ENCODE measurements at regions not wholly inside any gene's neighbourhood (a gene's known extent, or its start where the extent isn't known, plus 50 kb on each side); places are given as distances from the start of the nearest gene placed in this dataset.

DNA sequence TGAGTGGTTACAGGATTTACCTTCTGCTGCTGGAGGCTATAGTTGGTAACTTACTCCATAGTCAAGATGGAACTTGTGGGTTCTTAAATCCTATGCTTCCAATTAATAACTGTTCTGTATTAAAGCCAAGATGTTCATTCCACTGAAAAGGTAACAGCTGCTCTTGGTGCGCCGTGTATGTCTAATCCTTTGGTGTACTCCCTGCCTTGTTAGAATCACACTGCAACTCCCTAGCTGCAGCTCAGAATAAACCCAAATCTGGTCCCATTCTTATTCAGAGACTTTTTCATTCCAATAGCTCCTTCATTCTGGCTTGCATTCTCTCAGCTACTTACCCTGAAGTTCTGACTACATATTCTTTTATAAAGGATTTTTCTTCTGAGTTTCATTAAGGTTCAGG is 1355.5 kb downstream of the MAT2B start:
- TF ChIP-seq POLR2AphosphoS5 (IDR thresholded peaks at IDR 0.05; ENCODE audit: borderline replicate concordance, low read depth, low read length) (no peak), EZH2 (IDR thresholded peaks at IDR 0.05) (no peak)
